ENCODE measurements at regions not wholly inside any gene's neighbourhood (a gene's known extent, or its start where the extent isn't known, plus 50 kb on each side); places are given as distances from the start of the nearest gene placed in this dataset.
A peak's percentile ranks its signal among the peaks of the same experiment; 100 is the strongest.

DNA sequence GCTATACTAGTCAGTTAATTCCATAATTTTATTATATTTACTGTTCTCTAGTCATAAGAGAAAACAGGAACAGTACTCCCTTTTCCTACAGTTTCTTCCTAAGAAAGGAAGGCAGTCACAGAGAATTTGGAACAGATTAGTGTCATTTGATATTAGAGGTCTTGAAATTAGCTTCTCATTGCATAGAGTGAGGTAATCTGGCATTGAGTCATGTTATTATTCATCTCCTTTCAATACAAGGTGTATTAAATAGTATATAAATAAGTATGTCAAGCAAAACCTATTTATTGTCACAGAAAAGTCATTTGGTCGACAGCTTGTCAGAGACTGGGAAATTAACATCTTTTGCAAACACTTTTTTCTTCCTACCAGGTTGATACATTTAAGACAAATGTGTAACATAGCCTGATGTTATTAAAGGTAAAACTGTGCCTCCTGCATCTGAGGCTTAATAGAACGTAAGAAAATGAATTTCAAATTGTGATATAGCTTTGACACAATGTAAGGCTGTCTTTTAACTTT, 753.1 kb upstream of the FRG1 start:
- DNase-seq (ENCODE audit: low read depth): no peak
- TF ChIP-seq, protein P1, sequence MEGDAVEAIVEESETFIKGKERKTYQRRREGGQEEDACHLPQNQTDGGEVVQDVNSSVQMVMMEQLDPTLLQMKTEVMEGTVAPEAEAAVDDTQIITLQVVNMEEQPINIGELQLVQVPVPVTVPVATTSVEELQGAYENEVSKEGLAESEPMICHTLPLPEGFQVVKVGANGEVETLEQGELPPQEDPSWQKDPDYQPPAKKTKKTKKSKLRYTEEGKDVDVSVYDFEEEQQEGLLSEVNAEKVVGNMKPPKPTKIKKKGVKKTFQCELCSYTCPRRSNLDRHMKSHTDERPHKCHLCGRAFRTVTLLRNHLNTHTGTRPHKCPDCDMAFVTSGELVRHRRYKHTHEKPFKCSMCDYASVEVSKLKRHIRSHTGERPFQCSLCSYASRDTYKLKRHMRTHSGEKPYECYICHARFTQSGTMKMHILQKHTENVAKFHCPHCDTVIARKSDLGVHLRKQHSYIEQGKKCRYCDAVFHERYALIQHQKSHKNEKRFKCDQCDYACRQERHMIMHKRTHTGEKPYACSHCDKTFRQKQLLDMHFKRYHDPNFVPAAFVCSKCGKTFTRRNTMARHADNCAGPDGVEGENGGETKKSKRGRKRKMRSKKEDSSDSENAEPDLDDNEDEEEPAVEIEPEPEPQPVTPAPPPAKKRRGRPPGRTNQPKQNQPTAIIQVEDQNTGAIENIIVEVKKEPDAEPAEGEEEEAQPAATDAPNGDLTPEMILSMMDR (IDR thresholded peaks at IDR 0.05; ENCODE audit: control insufficient read depth, insufficient read depth, low read depth, low read length, missing control alignments): no peak
- no peak overlapping the region for H3K4me3 ChIP-seq (ENCODE audit: control insufficient read depth, low read depth, low read length)

DNA sequence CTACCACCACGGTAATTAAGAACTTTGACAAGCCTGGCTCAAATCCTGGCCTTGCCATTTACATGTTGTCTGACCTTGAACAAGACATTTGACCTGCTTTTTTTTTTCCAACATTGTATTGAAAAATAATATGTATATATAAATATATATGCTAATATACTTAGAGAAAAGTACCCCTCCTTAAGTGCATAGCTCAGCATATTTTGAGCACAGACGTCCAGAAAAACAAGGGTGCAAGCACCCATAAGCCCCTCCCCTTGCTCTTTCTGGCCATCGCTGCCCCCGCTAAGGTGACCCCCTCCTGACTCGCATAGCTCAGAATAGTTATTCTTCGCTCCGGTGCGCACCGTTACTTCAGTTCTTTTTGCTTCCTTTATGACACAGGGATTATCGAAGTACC, 742.0 kb upstream of the FRG1 start:
- no peak for DNase-seq (ENCODE audit: low read depth)
- TF ChIP-seq, protein P1 (IDR thresholded peaks at IDR 0.05; ENCODE audit: control insufficient read depth, insufficient read depth, low read depth, low read length, missing control alignments): no peak
- H3K4me3 ChIP-seq (ENCODE audit: control insufficient read depth, low read depth, low read length): no peak overlapping the region

DNA sequence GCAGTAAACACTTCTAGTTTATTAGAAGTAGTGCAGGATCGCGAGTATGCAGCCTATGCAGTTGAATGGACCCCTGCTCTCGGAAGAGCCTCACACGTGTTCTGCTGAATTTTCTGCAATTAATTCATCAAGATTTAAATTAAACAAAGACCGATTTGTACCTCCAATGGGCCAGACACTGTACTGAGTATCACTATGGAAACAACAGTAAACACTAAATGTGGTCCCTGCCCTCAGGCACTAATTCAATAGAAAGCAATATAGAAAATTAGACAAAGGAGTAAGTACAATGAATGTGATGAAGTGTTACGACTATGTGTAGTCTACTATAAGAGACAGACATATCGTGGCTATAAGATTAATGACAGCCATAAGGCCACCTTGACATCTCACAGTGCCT, 740.3 kb upstream of the FRG1 start:
- H3K4me3 ChIP-seq (ENCODE audit: control insufficient read depth, low read depth, low read length): no peak overlapping the region
- TF ChIP-seq, protein P1 (IDR thresholded peaks at IDR 0.05; ENCODE audit: control insufficient read depth, insufficient read depth, low read depth, low read length, missing control alignments): no peak
- DNase-seq (ENCODE audit: low read depth): no peak

DNA sequence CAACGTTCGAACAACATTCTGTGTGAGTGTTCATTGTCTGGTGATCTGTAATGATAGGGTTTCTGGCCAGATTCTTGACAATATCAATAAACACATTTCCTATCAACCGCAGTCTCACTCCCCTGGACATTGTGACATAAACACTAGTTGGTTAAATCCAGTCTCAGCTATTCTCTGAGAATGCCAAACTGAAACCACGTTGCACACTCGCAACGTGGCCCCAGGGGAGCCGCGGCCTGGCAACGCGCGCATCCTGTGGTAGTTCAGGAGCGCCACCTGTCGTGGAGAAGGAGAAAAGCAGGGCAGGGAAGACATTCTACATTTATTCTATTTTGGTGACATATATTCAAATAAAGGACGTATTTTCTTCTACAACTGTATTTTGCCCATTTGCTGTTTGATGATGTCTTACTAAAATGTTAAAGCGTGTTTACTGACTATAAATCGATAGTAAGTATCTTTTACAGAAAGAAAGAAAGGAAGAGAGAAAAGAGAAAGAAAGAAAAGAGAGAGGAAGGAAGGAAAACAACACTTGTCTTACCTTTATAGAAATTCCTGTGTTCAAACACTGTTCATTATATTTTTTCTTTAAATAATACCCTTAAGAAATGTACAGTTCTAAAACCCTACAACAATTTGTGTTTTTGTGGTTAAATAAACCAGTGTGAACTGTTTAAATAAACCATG, 738.3 kb upstream of the FRG1 start:
- H3K4me3 ChIP-seq (ENCODE audit: control insufficient read depth, low read depth, low read length): peak overlapping the region; percentile 37
- DNase-seq (ENCODE audit: low read depth): peak; percentile 72
- TF ChIP-seq, protein P1 (IDR thresholded peaks at IDR 0.05; ENCODE audit: control insufficient read depth, insufficient read depth, low read depth, low read length, missing control alignments): peak; percentile 95

DNA sequence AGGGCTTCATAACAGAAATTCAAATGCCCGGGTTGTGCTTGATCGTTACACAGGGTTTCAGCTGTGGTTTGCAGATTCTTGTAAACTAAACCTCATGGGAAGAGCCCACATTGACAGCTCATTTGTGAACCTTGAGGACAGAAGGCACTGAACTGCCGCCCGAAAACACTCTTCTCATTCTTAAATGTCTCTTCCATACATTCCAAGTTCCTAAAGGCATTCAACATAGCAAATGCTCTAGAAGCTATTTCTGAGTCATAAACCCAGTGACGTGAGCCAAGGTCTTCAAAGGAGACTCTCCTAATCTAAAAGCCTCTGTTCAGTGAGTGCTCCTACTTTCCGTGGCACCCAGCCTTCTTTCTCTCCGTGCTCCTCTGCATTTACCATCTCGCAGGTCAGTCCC, 737.8 kb upstream of the FRG1 start:
- H3K4me3 ChIP-seq (ENCODE audit: control insufficient read depth, low read depth, low read length): peak overlapping the region; percentile 13; the same call in 1 of the 2 replicates
- TF ChIP-seq, protein P1 (IDR thresholded peaks at IDR 0.05; ENCODE audit: control insufficient read depth, insufficient read depth, low read depth, low read length, missing control alignments): no peak
- peak; percentile 8 for DNase-seq (ENCODE audit: low read depth)

DNA sequence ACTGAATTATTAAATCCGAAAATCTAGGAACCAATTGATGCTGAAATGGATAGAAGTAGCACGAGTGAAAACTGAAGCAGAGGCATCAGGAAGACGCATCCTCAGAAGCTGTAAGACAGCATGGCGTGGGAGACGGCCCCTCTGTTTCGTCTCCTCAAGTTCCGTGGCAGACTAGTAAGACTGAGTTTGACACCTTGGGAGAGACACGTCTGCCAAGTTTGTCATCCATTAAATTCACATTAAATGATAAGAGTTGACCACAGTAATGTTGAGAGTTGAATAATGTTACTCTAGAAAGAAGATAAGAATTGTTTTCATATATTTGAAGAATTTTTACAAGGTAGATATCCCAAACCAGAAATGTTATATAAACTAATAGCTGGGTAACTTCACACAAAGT, 736.1 kb upstream of the FRG1 start:
- no peak for DNase-seq (ENCODE audit: low read depth)
- no peak overlapping the region for H3K4me3 ChIP-seq (ENCODE audit: control insufficient read depth, low read depth, low read length)
- TF ChIP-seq, protein P1 (IDR thresholded peaks at IDR 0.05; ENCODE audit: control insufficient read depth, insufficient read depth, low read depth, low read length, missing control alignments): no peak

Data from AG09309 (cell line).